ENCODE measurements at regions not wholly inside any gene's neighbourhood (a gene's known extent, or its start where the extent isn't known, plus 50 kb on each side); places are given as distances from the start of the nearest gene placed in this dataset.

DNA sequence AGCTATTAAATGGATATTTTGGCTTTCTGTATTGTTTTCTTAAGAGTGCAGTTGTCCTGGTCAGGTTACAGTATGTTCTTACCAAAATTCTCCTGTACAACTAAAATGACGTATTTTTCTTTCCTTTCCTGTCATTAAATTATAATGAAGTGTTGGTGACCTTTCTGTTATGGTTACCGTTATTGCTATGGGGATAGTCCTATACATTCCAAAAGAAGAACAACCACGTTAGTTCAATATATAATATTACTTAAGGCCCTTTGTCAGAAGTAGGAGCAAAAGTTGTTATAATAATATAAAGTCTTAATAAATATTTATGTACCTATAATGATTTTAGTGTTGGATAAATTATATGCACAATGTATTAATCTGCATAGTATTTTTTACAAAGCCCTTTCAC is 82.4 kb upstream of the NREP start:
- Histone ChIP-seq H3K27me3 (no peaks in the 10 kb centered on the region), H3K9me3 (no peaks in the 10 kb centered on the region), H3K27ac (no peak overlapping the region), H3K4me3 (no peak overlapping the region), H3K36me3 (no peaks in the 10 kb centered on the region), H3K4me1 (no peaks in the 10 kb centered on the region)
- WGBS, 2 donors (ENCODE audit: low coverage in 1 of 2), result 82 to 88% methylated on average over 3 of the region's 3 CpGs
- in situ Hi-C loops (cut with MboI; ENCODE audit: low pct_ligation_motif_present in 1 of 4, low pct_unique_long_range_greater_than_20kb in 1 of 4, low sequenced_read_pairs in 3 of 4), result no loop called here
- intact Hi-C loops (cut with DNase I; ENCODE audit: low total_unique reads), result no loop called here
- TF ChIP-seq, protein P1, sequence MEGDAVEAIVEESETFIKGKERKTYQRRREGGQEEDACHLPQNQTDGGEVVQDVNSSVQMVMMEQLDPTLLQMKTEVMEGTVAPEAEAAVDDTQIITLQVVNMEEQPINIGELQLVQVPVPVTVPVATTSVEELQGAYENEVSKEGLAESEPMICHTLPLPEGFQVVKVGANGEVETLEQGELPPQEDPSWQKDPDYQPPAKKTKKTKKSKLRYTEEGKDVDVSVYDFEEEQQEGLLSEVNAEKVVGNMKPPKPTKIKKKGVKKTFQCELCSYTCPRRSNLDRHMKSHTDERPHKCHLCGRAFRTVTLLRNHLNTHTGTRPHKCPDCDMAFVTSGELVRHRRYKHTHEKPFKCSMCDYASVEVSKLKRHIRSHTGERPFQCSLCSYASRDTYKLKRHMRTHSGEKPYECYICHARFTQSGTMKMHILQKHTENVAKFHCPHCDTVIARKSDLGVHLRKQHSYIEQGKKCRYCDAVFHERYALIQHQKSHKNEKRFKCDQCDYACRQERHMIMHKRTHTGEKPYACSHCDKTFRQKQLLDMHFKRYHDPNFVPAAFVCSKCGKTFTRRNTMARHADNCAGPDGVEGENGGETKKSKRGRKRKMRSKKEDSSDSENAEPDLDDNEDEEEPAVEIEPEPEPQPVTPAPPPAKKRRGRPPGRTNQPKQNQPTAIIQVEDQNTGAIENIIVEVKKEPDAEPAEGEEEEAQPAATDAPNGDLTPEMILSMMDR (IDR thresholded peaks at IDR 0.05), result no peak
- TF ChIP-seq EP300 (IDR thresholded peaks at IDR 0.05; ENCODE audit: low read depth) (no peak), POLR2A (IDR thresholded peaks at IDR 0.05) (no peak), POLR2AphosphoS5 (IDR thresholded peaks at IDR 0.05) (no peak)
- DNase-seq, result no peak

DNA sequence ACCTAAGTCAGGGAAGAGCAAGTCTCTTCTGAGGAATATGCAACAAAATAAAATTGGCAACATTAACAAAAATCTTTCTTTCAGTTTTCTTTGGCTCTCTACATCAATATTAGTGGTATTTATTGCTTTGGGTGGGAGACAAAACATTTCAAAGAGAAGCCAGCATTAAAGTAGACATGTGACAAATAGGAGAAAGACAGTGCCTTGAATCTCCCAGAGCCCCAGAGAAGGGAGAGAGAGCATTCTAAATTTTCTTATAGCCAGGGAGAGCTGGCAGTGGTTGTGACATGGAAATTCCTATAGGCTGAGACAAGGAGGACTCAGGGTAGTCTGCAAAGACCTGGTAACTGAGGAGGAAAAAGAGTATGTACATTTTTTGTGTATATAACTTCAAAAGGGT is 79.4 kb upstream of the NREP start:
- intact Hi-C loops (cut with DNase I; ENCODE audit: low total_unique reads) (no loop called here), in situ Hi-C loops (cut with MboI; ENCODE audit: low pct_ligation_motif_present in 1 of 4, low pct_unique_long_range_greater_than_20kb in 1 of 4, low sequenced_read_pairs in 3 of 4) (no loop called here)
- TF ChIP-seq EP300 (IDR thresholded peaks at IDR 0.05; ENCODE audit: low read depth) (no peak), POLR2AphosphoS5 (IDR thresholded peaks at IDR 0.05) (no peak), POLR2A (IDR thresholded peaks at IDR 0.05) (no peak)
- TF ChIP-seq, protein P1 (IDR thresholded peaks at IDR 0.05), result no peak
- Histone ChIP-seq H3K4me1 (no peaks in the 10 kb centered on the region), H3K4me3 (no peak overlapping the region), H3K27ac (no peak overlapping the region), H3K36me3 (no peaks in the 10 kb centered on the region), H3K27me3 (no peaks in the 10 kb centered on the region), H3K9me3 (no peaks in the 10 kb centered on the region)
- no peak for DNase-seq

DNA sequence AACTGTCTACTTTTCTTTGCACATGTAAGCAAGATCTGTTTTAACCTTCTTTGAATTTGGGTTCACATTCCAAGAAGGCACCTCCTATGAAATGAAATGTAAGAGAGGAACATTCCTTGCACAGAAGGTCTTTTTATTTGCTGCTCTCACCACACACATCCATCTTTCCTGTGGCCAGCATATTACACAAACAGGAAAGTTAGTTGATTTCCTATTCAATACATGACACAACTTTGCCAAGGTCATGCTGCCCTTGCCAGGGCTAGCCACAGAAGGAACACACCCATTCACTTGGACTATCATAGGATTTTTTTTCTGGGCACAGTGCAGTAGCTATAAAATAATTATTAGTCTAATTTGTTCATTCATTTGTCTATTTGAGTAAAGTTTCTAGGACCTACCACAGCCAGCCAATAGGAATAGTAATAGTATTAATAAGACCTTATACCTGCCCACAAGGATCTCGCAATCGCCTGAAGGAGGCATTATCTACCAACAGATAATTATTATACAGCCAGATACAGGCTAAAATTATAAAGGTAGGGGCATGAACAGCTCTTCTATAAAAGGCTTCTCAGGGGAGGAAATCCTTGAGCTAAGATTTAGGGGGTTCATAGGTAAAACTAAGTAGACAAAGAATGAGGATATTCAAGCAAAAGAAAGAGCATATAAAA is 78.1 kb upstream of the NREP start:
- no peaks in the 10 kb centered on the region for H3K9me3 ChIP-seq
- no peak overlapping the region for H3K4me3 ChIP-seq
- no peaks in the 10 kb centered on the region for H3K36me3 ChIP-seq
- H3K27me3 ChIP-seq, result no peaks in the 10 kb centered on the region
- no peak for DNase-seq
- H3K4me1 ChIP-seq, result no peaks in the 10 kb centered on the region
- H3K27ac ChIP-seq, result no peak overlapping the region
- intact Hi-C loops (cut with DNase I; ENCODE audit: low total_unique reads) (no loop called here), in situ Hi-C loops (cut with MboI; ENCODE audit: low pct_ligation_motif_present in 1 of 4, low pct_unique_long_range_greater_than_20kb in 1 of 4, low sequenced_read_pairs in 3 of 4) (no loop called here)
- 91 to 100% methylated on average over 2 of the region's 2 CpGs for WGBS, 2 donors (ENCODE audit: low coverage in 1 of 2)
- TF ChIP-seq POLR2A (IDR thresholded peaks at IDR 0.05) (no peak), POLR2AphosphoS5 (IDR thresholded peaks at IDR 0.05) (no peak), EP300 (IDR thresholded peaks at IDR 0.05; ENCODE audit: low read depth) (no peak)
- TF ChIP-seq, protein P1 (IDR thresholded peaks at IDR 0.05), result no peak

DNA sequence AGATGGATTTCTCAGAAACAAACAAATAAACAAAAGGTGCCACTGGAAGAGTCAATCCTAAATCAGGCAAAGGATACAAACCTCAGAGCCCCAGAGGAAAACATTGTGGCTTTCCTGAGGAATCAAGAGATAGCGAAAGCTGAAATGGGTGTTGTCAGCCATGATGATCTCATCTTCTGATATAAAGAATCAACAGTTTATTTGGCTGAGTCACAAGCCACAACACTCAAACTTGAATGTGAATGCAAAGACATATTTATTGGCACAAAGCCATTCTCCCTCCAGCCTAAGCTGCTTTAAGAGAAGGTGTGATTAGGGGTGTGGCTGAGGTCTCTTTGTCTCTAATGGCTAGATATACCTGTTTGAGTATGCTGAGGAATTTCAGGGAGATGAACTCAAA is 73.3 kb upstream of the NREP start:
- H3K27ac ChIP-seq, result no peak overlapping the region
- no peaks in the 10 kb centered on the region for H3K9me3 ChIP-seq
- in situ Hi-C loops (cut with MboI; ENCODE audit: low pct_ligation_motif_present in 1 of 4, low pct_unique_long_range_greater_than_20kb in 1 of 4, low sequenced_read_pairs in 3 of 4) (no loop called here), intact Hi-C loops (cut with DNase I; ENCODE audit: low total_unique reads) (no loop called here)
- TF ChIP-seq POLR2AphosphoS5 (IDR thresholded peaks at IDR 0.05), result no peak
- no peak overlapping the region for H3K4me3 ChIP-seq
- no peaks in the 10 kb centered on the region for H3K4me1 ChIP-seq
- no peaks in the 10 kb centered on the region for H3K36me3 ChIP-seq
- no peaks in the 10 kb centered on the region for H3K27me3 ChIP-seq
- DNase-seq, result no peak
- WGBS, 2 donors (ENCODE audit: low coverage in 1 of 2), result 91 to 100% methylated on average over 1 of the region's 1 CpG

DNA sequence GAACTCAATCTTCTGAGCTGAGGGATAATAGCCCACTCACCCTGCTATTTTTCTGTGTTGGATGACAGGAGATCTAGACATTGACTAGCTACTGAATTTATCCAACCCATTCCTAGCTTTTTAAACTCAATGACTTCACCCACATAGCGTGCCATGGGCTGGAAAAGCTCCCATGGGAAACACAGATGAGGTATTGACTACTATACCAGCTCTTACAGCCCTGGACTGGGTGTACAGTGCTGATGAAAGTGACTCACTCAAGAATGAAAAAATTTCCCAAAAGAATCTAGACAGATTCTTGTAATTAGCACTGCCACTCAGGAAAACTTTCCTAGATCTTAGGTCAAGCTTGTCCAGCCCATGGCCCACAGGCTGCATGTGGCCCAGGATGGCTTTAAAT is 72.7 kb upstream of the NREP start:
- Histone ChIP-seq H3K36me3 (no peaks in the 10 kb centered on the region), H3K4me1 (no peaks in the 10 kb centered on the region), H3K9me3 (no peaks in the 10 kb centered on the region), H3K4me3 (no peak overlapping the region), H3K27ac (no peak overlapping the region), H3K27me3 (no peaks in the 10 kb centered on the region)
- in situ Hi-C loops (cut with MboI; ENCODE audit: low pct_ligation_motif_present in 1 of 4, low pct_unique_long_range_greater_than_20kb in 1 of 4, low sequenced_read_pairs in 3 of 4), result no loop called here
- DNase-seq, result no peak
- TF ChIP-seq POLR2A (IDR thresholded peaks at IDR 0.05) (no peak), POLR2AphosphoS5 (IDR thresholded peaks at IDR 0.05) (no peak), EP300 (IDR thresholded peaks at IDR 0.05; ENCODE audit: low read depth) (no peak)
- TF ChIP-seq, protein P1 (IDR thresholded peaks at IDR 0.05), result no peak
- whole genome bisulfite sequencing, 2 donors (ENCODE audit: low coverage in 1 of 2), result 60% methylated on average over 1 of the region's 1 CpG; no CpG with 5 or more reads in 1 of the 2 donors
- intact Hi-C loops (cut with DNase I; ENCODE audit: low total_unique reads), result no loop called here
